ENCODE measurements at regions not wholly inside any gene's neighbourhood (a gene's known extent, or its start where the extent isn't known, plus 50 kb on each side); places are given as distances from the start of the nearest gene placed in this dataset.
"Not testable (repeated sequence)": the region's sequence is repeated elsewhere in the genome, so short reads cannot be mapped to it uniquely, and the experiment has no call there.

GRCh38 chr1:233816348-233816747, 88.1 kb upstream of the SLC35F3 start:
- no peaks in the 10 kb centered on the region for H3K9me3 ChIP-seq (replicated peaks)
- no peak for TF ChIP-seq CTCF (IDR thresholded peaks at IDR 0.05; ENCODE audit: borderline replicate concordance)
- H3K27ac ChIP-seq (replicated peaks): no peak overlapping the region
- peaks cover 33% of the 10 kb centered on the region for H3K27me3 ChIP-seq (ENCODE audit: low read depth)
- H3K4me1 ChIP-seq: no peaks in the 10 kb centered on the region
- intact Hi-C loops (cut with micrococcal nuclease): no loop called here
- H3K4me3 ChIP-seq: no peak overlapping the region
- DNase-seq: no peak
- no peaks in the 10 kb centered on the region for H3K36me3 ChIP-seq

- H3K9me3 ChIP-seq (replicated peaks): peaks cover under 1% of the 10 kb centered on the region
- H3K27ac ChIP-seq (replicated peaks): no peak overlapping the region
- intact Hi-C loops (cut with micrococcal nuclease): no loop called here
- H3K36me3 ChIP-seq: no peaks in the 10 kb centered on the region
- H3K4me3 ChIP-seq: no peak overlapping the region
- DNase-seq: no peak
- no peak for TF ChIP-seq CTCF (IDR thresholded peaks at IDR 0.05; ENCODE audit: borderline replicate concordance)
- H3K27me3 ChIP-seq (ENCODE audit: low read depth): peaks cover 21% of the 10 kb centered on the region
- no peaks in the 10 kb centered on the region for H3K4me1 ChIP-seq
Observed at GRCh38 chr1:233819042-233819441, 85.4 kb upstream of the SLC35F3 start.

- H3K4me3 ChIP-seq; H3K4me1 ChIP-seq; H3K36me3 ChIP-seq; DNase-seq; H3K27ac ChIP-seq (replicated peaks); intact Hi-C loops (cut with micrococcal nuclease): not testable (repeated sequence)
- H3K27me3 ChIP-seq (ENCODE audit: low read depth): peaks cover 10% of the 10 kb centered on the region
- peaks cover 35% of the 10 kb centered on the region for H3K9me3 ChIP-seq (replicated peaks)
Observed at GRCh38 chr1:233824179-233824578, 80.3 kb upstream of the SLC35F3 start.

- H3K27ac ChIP-seq (replicated peaks); H3K4me3 ChIP-seq; H3K36me3 ChIP-seq; intact Hi-C loops (cut with micrococcal nuclease); H3K27me3 ChIP-seq (ENCODE audit: low read depth); DNase-seq; H3K4me1 ChIP-seq: not testable (repeated sequence)
- H3K9me3 ChIP-seq (replicated peaks): peaks cover 70% of the 10 kb centered on the region
Observed at GRCh38 chr1:233827937-233828336, 76.5 kb upstream of the SLC35F3 start.

- Histone ChIP-seq H3K36me3 (no peaks in the 10 kb centered on the region), H3K27ac (replicated peaks) (no peak overlapping the region), H3K4me1 (no peaks in the 10 kb centered on the region), H3K4me3 (no peak overlapping the region), H3K9me3 (replicated peaks) (peaks cover 70% of the 10 kb centered on the region), H3K27me3 (ENCODE audit: low read depth) (no peaks in the 10 kb centered on the region)
- intact Hi-C loops (cut with micrococcal nuclease): no loop called here
- DNase-seq: no peak
- no peak for TF ChIP-seq CTCF (IDR thresholded peaks at IDR 0.05; ENCODE audit: borderline replicate concordance)
Observed at GRCh38 chr1:233828480-233828879, 76.0 kb upstream of the SLC35F3 start.

- Histone ChIP-seq H3K36me3 (no peaks in the 10 kb centered on the region), H3K4me3 (no peak overlapping the region), H3K4me1 (no peaks in the 10 kb centered on the region), H3K9me3 (replicated peaks) (peaks cover 35% of the 10 kb centered on the region), H3K27ac (replicated peaks) (no peak overlapping the region), H3K27me3 (ENCODE audit: low read depth) (no peaks in the 10 kb centered on the region)
- no peak for TF ChIP-seq CTCF (IDR thresholded peaks at IDR 0.05; ENCODE audit: borderline replicate concordance)
- DNase-seq: no peak
- intact Hi-C loops (cut with micrococcal nuclease): no loop called here
Observed at GRCh38 chr1:233834609-233835008, 69.9 kb upstream of the SLC35F3 start.

GRCh38 chr1:233838207-233838606, 66.3 kb upstream of the SLC35F3 start:
- H3K9me3 ChIP-seq (replicated peaks): peaks cover 29% of the 10 kb centered on the region
- DNase-seq; H3K27me3 ChIP-seq (ENCODE audit: low read depth); H3K4me1 ChIP-seq; H3K27ac ChIP-seq (replicated peaks); H3K4me3 ChIP-seq; intact Hi-C loops (cut with micrococcal nuclease); H3K36me3 ChIP-seq: not testable (repeated sequence)
